Stimulated activated CD4-positive, alpha-beta T cell treated with anti-CD3 and anti-CD28 coated beads, TNF-alpha, amount 100 ng/mL, for 48 hours (primary cell): ENCODE measurements at regions not wholly inside any gene's neighbourhood (a gene's known extent, or its start where the extent isn't known, plus 50 kb on each side); places are given as distances from the start of the nearest gene placed in this dataset.
A peak's percentile ranks its signal among the peaks of the same experiment; 100 is the strongest.
"Not testable (repeated sequence)": the region's sequence is repeated elsewhere in the genome, so short reads cannot be mapped to it uniquely, and the experiment has no call there.

Source experiments
- DNase-seq, 3 donors: peaks; one replicate each; pipeline ENCODE4 v3.0.0-alpha.2; 2020; ENCODE audit warnings: low read depth in 3 of 3

- no peak for DNase-seq
Observed at GRCh38 chr6:137623293-137623692, 129.1 kb upstream of the OLIG3 start.

- no peak for DNase-seq
Observed at GRCh38 chr6:137625100-137625661, 131.0 kb upstream of the OLIG3 start.

GRCh38 chr6:137625808-137626207, 131.6 kb upstream of the OLIG3 start:
- no peak for DNase-seq

- no peak for DNase-seq
Observed at GRCh38 chr6:137630666-137631065, 136.5 kb upstream of the OLIG3 start.

DNA sequence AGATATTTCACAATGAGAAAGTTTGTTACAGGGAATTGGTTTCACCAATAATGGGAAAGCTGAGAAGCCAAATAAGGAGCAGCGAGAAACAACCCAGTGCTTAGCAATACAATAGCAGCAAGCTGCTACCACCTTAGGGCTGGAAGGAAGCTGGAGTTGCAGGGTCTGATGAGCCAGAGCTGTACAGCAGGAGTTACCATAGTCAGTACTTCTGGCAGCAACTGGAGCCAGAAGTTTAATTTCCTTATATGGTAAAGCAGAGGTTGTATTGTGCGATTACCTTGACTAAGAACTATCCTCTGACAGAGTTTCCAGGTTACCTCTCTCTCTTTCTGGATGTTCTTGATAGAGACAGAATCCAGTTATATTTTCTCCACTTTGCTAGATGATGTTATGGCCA, 137.1 kb upstream of the OLIG3 start:
- DNase-seq, result no peak

DNA sequence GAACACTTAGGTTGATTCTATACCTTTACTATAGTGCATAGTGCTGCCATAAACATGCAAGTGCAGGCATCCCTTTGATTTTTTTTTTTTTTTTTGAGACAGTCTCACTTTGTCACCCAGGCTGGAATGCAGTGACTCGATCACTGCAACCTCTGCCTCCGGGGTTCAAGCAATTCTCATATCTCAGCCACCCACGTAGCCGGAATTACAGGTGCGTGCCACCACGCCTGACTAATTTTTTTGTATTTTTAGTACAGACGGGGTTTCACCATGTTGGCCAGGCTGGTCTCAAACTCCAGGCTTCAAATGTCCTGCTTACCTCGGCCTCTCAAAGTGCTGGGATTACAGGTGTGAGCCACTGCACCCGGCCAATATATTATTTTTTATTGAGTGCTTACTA, 140.0 kb upstream of the OLIG3 start:
- DNase-seq, result not testable (repeated sequence)

- DNase-seq, result no peak
Observed at GRCh38 chr6:137637121-137637520, 142.9 kb upstream of the OLIG3 start.

DNA sequence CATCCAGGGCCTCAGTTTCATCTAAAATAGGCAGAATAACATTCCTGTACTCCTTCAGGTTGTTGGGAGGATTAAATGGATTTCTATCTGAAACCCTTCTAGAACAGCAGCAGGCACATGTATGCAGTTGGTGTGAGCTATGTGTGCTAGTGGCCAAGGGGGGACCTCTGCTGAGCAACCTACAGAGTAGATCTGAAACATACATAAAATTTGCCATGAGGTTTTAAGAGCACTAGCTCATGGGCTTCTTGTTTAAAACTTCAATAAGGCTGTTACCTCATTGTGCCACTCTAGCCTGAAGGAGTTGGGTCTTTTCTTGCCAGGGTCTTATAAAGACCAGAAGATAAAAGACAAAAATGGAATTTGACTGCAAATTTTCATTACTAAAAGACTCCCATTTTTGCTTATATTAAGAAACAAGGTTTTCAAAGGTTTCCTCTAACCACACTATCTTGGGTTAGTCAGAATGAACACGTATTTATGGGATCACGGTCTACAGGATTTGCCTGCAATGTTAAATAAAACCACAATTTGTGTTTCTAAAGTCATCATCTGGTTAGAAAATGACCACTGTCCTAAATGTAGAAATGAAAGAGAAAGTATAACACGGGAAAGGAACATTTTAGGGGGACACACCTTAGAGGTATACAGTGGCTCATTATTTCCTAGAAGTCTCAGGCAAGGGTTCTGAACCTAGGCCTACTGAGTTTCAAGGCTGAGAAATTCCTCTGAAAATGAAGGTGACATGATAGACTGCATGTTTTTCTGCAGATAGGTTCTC, 144.9 kb upstream of the OLIG3 start:
- no peak for DNase-seq

DNA sequence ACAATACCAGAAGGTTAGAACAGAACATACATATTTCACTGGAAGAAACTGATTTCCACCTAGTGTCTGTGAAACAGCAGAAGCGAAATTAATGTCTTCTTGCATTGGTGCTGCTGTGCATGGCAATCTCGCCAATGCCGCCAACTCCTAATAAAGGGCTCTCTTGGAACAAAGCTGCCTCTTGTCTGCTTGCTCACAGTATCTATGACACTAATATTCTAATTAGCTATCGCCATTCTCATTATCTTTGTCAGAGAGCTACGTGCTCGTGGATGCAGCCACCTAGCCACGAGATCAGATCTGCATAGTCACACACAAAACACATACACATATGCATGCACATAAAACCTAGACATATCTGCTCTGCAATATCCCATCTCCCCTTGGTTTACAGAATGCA, 145.9 kb upstream of the OLIG3 start:
- DNase-seq, result no peak

DNA sequence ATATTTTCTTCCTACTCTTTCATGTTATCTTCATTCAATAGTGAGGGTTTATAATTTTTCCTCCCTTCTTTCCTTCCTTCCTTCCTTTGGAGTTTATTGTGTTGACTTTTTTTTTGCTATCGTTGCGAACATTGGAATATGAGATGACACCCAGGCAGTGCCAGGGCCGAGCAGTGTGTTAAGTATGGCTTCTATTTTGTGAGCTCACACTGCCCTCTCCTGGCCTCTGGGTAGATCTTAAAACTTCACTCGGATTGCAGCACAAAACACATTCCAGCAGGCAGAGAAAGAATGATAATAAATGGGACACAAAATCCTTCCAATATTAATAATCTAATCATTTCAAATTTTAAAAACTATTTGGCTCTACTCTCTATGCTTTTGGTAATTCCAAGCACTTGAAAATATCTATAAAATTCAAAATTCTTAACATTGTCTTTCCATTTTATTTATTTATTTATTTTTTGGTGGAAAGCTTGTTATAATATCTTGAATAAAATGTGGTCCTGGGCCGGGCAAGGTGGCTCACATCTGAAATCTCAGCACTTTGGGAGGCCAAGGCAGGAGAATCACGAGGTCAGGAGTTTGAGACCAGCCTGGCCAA, 147.4 kb upstream of the OLIG3 start:
- DNase-seq, result peak; percentile 33 to 53 (median 34)

DNA sequence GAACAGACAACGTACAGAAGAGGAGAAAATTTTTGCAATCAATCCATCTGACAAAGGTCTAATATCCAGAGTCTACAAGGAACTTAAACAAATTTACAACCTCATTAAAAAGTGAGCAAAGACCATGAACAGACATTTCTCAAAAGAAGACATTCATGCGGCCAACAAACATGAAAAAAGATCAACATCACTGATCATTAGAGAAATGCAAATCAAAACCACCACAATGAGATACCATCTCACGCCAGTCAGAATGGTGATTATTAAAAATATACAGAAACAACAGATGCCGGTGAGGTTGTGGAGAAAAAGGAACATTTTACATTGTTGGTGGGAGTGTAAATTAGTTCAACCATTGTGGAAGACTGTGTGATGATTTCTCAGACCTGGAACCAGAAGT, 149.0 kb upstream of the OLIG3 start:
- not testable (repeated sequence) for DNase-seq

DNA sequence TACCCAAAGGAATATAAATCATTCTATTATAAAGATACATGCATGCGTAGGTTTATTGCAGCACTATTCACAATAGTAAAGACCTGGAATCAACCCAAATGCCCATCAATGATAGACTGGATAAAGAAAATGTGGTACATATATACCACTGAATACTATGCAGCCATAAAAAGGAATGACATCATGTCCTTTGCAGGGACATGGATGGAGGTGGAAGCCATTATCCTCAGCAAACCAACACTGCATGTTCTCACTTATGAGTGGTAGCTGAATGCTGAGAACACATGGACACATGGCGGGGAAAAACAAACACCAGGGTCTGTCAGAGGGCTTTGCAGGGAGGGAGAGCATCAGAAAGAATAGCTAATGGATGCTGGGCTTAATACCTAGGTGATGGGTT, 149.4 kb upstream of the OLIG3 start:
- DNase-seq, result not testable (repeated sequence)

DNA sequence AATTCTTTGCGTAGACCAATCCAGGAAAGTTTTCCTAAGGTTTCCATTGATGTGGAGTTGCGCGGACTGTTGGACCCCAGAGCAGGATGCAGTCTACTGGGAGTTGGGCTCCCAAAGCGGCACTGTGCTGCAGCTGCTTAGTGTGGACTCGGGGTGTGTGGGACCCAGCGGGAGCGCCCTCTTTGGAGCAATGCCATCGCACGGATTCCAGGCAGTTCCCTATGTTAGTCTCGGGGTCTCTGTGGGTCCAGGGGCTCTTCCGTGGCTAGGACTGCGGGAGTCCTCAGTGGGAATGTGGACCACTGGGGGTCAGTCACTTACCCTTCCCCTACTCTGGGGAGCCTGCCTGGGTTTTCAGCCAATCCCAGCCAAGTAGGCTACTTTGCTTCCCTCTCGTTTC, 151.7 kb upstream of the OLIG3 start:
- no peak for DNase-seq

DNA sequence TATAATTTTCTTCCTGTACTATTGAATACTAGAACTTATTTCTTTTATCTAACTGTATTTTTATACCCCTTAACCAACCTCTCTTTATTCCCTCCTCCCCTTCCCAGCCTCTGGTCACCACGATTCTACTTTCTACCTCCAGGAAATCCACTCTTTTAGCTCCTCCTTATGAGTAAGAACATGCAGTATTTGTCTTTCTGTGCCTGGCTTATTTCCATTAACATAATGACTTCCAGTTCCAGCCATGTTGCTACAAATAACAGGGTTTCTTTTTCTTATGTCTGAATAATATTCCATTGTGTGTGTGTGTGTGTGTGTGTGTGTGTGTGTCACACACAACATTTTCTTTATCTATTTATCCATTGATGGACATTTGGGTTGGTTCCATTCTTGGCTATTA, 152.3 kb upstream of the OLIG3 start:
- no peak for DNase-seq

GRCh38 chr6:137647762-137648447, 153.7 kb upstream of the OLIG3 start:
- no peak for DNase-seq

- DNase-seq, result no peak
Observed at GRCh38 chr6:137650720-137651119, 156.5 kb upstream of the OLIG3 start.

- no peak for DNase-seq
Observed at GRCh38 chr6:137651178-137651577, 157.0 kb upstream of the OLIG3 start.

DNA sequence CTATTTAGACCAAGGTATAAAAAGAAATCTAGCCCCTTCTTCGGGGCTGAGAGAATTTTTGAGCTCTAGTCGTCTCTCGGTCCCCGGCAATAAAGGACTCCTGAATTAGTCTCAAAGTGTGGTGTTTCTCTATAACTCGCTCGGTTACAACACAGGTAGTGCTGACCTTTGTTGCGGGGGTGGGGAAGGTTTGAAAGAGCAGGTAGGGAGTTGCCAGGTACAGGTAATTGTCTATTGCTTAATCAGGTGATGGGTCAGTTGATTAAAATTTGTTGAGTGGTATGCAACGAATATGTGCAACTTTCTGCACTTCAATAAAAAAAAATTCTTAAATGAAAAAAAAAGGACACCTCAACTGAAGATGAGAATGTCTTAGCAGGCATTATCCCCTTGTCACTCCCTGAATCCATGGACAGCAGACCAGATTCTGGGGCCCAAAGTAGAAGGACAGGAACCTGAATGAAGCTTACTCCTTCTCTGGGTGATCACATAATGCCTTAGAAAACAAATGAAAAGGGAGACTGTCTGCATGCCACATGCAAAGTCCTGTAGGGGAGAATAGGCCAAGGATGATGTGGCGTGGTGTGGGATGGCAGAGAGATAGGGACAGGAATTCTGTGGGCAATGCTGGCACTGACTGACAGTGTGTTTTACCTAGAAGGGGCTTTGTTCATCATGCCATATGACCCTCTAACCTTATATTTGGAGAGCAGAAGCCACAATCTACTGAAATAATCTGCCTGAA, 157.6 kb upstream of the OLIG3 start:
- no peak for DNase-seq

DNA sequence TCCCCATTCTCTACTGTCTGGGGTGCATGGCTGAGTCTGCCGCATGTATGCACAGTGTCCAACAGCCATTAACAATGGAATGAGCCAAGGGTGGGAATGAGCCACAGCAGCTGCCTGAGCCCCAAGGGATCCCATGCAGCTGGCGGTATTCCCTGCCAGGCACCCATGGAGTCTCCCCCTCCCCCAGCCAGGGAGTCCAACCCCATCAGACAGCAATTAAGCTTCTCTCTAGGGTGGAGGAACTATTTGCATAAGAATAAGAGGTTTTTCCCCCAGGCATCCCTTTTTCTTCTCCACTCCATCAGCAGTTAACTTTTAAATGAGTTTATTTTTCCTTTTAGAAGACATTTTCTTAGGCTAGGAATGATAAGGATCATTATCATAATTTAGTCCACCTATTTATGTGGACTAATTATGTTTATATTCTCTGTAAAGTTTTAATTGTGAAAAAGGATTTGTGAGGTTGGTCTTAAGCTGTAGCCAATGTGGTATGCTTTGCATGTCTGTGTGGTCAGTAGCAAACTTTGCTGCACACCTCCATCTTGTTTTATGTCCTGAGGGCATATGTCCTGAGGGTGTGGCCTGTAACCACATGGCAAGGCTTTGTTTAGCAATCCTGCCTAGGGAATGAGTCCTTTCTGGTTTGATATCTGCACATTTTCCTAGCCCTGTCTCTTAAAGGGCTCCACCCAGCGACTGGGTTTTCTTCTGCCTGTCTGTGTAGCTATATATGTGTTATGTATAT, 158.9 kb upstream of the OLIG3 start:
- DNase-seq, result no peak

- DNase-seq, result no peak
Observed at GRCh38 chr6:137653706-137654059, 159.5 kb upstream of the OLIG3 start.

GRCh38 chr6:137654365-137654981, 160.3 kb upstream of the OLIG3 start:
- DNase-seq, result no peak
